Effector memory CD4-positive, alpha-beta T cell (primary cell): ENCODE measurements at regions not wholly inside any gene's neighbourhood (a gene's known extent, or its start where the extent isn't known, plus 50 kb on each side); places are given as distances from the start of the nearest gene placed in this dataset.

Experiments
- DNase-seq, 3 donors: peaks; one replicate each; pipeline ENCODE4 v3.0.0-alpha.2; 2020
- H3K27ac ChIP-seq: 2 replicates; pipeline ENCODE4 v1.7.0; 2013; ENCODE audit warnings: mild to moderate bottlenecking, low read length, moderate library complexity; ENCODE audit not compliant: insufficient read depth, poor library complexity, severe bottlenecking
- H3K27me3 ChIP-seq: replicated peaks from 2 replicates; pipeline ENCODE4 v1.7.0; 2013; ENCODE audit warnings: mild to moderate bottlenecking, low read length; ENCODE audit not compliant: insufficient read depth, control insufficient read depth, poor library complexity, severe bottlenecking
- H3K36me3 ChIP-seq: 2 replicates; pipeline ENCODE4 v1.7.0; 2013; ENCODE audit warnings: mild to moderate bottlenecking, low read length, moderate library complexity; ENCODE audit not compliant: control insufficient read depth, insufficient read depth
- H3K4me1 ChIP-seq: 2 replicates; pipeline ENCODE4 v1.7.0; 2013; ENCODE audit warnings: low read length, mild to moderate bottlenecking; ENCODE audit not compliant: control insufficient read depth, insufficient read depth, poor library complexity, severe bottlenecking
- H3K4me3 ChIP-seq: 2 replicates; pipeline ENCODE4 v1.7.0; 2013; ENCODE audit warnings: low read length, low read depth, mild to moderate bottlenecking; ENCODE audit not compliant: insufficient read depth, poor library complexity, severe bottlenecking
- H3K9me3 ChIP-seq: 2 replicates; pipeline ENCODE4 v1.7.0; 2013; ENCODE audit warnings: mild to moderate bottlenecking, low read length, moderate library complexity; ENCODE audit not compliant: control insufficient read depth

- Histone ChIP-seq H3K4me1 (no peaks in the 10 kb centered on the region), H3K27me3 (no peaks in the 10 kb centered on the region), H3K4me3 (no peak overlapping the region), H3K36me3 (no peaks in the 10 kb centered on the region), H3K27ac (no peak overlapping the region), H3K9me3 (no peaks in the 10 kb centered on the region)
- DNase-seq: no peak
These were observed 249.9 kb upstream of the TLE3 start for GRCh38 chr15:70347321-70348225.

- Histone ChIP-seq H3K27me3 (no peaks in the 10 kb centered on the region), H3K27ac (no peak overlapping the region), H3K4me1 (no peaks in the 10 kb centered on the region), H3K36me3 (no peaks in the 10 kb centered on the region), H3K4me3 (no peak overlapping the region), H3K9me3 (no peaks in the 10 kb centered on the region)
- DNase-seq: no peak
These were observed 247.7 kb upstream of the TLE3 start for GRCh38 chr15:70345251-70346019.

- H3K36me3 ChIP-seq: no peaks in the 10 kb centered on the region
- no peak overlapping the region for H3K4me3 ChIP-seq
- H3K9me3 ChIP-seq: no peaks in the 10 kb centered on the region
- no peaks in the 10 kb centered on the region for H3K4me1 ChIP-seq
- DNase-seq: no peak
- no peak overlapping the region for H3K27ac ChIP-seq
- H3K27me3 ChIP-seq: no peaks in the 10 kb centered on the region
These were observed 246.9 kb upstream of the TLE3 start for GRCh38 chr15:70344666-70345065.

- no peak for DNase-seq
- no peaks in the 10 kb centered on the region for H3K9me3 ChIP-seq
- no peak overlapping the region for H3K27ac ChIP-seq
- no peaks in the 10 kb centered on the region for H3K4me1 ChIP-seq
- no peak overlapping the region for H3K4me3 ChIP-seq
- H3K36me3 ChIP-seq: no peaks in the 10 kb centered on the region
- no peaks in the 10 kb centered on the region for H3K27me3 ChIP-seq
These were observed 246.4 kb upstream of the TLE3 start for GRCh38 chr15:70343961-70344621.

- H3K4me1 ChIP-seq: no peaks in the 10 kb centered on the region
- no peak overlapping the region for H3K27ac ChIP-seq
- no peaks in the 10 kb centered on the region for H3K27me3 ChIP-seq
- DNase-seq: no peak
- H3K36me3 ChIP-seq: no peaks in the 10 kb centered on the region
- no peaks in the 10 kb centered on the region for H3K9me3 ChIP-seq
- H3K4me3 ChIP-seq: no peak overlapping the region
These were observed 245.1 kb upstream of the TLE3 start for GRCh38 chr15:70342554-70343548.

- Histone ChIP-seq H3K4me1 (no peaks in the 10 kb centered on the region), H3K27ac (no peak overlapping the region), H3K4me3 (no peak overlapping the region), H3K9me3 (no peaks in the 10 kb centered on the region), H3K36me3 (no peaks in the 10 kb centered on the region), H3K27me3 (no peaks in the 10 kb centered on the region)
- no peak for DNase-seq
These were observed 244.4 kb upstream of the TLE3 start for GRCh38 chr15:70342141-70342540.

- no peak for DNase-seq
- no peaks in the 10 kb centered on the region for H3K9me3 ChIP-seq
- no peak overlapping the region for H3K27ac ChIP-seq
- H3K36me3 ChIP-seq: no peaks in the 10 kb centered on the region
- no peaks in the 10 kb centered on the region for H3K4me1 ChIP-seq
- no peaks in the 10 kb centered on the region for H3K27me3 ChIP-seq
- H3K4me3 ChIP-seq: no peak overlapping the region
These were observed 243.8 kb upstream of the TLE3 start for GRCh38 chr15:70341566-70341965.

- H3K4me1 ChIP-seq: no peaks in the 10 kb centered on the region
- no peaks in the 10 kb centered on the region for H3K27me3 ChIP-seq
- no peak overlapping the region for H3K4me3 ChIP-seq
- no peaks in the 10 kb centered on the region for H3K9me3 ChIP-seq
- no peak for DNase-seq
- no peak overlapping the region for H3K27ac ChIP-seq
- no peaks in the 10 kb centered on the region for H3K36me3 ChIP-seq
These were observed 242.8 kb upstream of the TLE3 start for GRCh38 chr15:70340494-70340870.
